GM12878 (cell line): ENCODE measurements at regions not wholly inside any gene's neighbourhood (a gene's known extent, or its start where the extent isn't known, plus 50 kb on each side); places are given as distances from the start of the nearest gene placed in this dataset.

Experiments
- ATAC-seq: fragments of 200-7000 bp; cut with Tn5 transposase; 3 replicates; pipeline ENCODE4 v1.9.1; 2020; ENCODE audit warnings: mild to moderate bottlenecking, moderate library complexity
- BruUV-seq: library from RNA; stranded (reverse); fragments of 400-500 nt; replicated peaks from 2 replicates; lab custom pipeline; 2021; lab: Mats Ljungman, UMichigan
- CTCF ChIA-PET: fragments of 300-600 bp; sonication (Branson Sonifier 250); formaldehyde crosslinking; extraction: SDS; loops from one replicate; lab custom pipeline; 2021; ENCODE audit warnings: inconsistent platforms; lab: Yijun Ruan, JAX
- POLR2A ChIA-PET: fragments of 350-600 bp; formaldehyde crosslinking; extraction: SDS; loops from one replicate; lab custom pipeline; 2021; ENCODE audit warnings: inconsistent platforms; lab: Charles Lee
- RAD21 ChIA-PET: fragments of 300-600 bp; sonication (Branson Sonifier 250); formaldehyde crosslinking; loops from one replicate; lab custom pipeline; 2023; ENCODE audit warnings: antibody characterized with exemption; ENCODE audit not compliant: unreplicated experiment; lab: Charles Lee
- SMC1A ChIA-PET: fragments of 300-600 bp; sonication (Branson Sonifier 250); formaldehyde crosslinking; loops from one replicate; lab custom pipeline; 2023; ENCODE audit not compliant: unreplicated experiment, uncharacterized antibody; lab: Charles Lee
- DNase-seq: peaks from one replicate; pipeline ENCODE4 v3.0.0-alpha.2; 2011; ENCODE audit warnings: low read depth, low spot score
- FAIRE-seq: peaks from 3 replicates; lab custom pipeline; 2011; peaks lifted over from hg19 to GRCh38; lab: Jason Lieb, UNC
- H2AFZ ChIP-seq: 2 replicates; pipeline ENCODE4 v1.6.0; 2011; ENCODE audit warnings: low read depth, low read length, control low read depth; ENCODE audit not compliant: control insufficient read depth
- H3K27ac ChIP-seq: 2 replicates; pipeline ENCODE4 v1.5.1; 2011; ENCODE audit warnings: control low read depth; ENCODE audit not compliant: control insufficient read depth, insufficient read depth
- H3K27me3 ChIP-seq, 2 experiments: replicated peaks in 1 of 2; 2 replicates each; pipeline versions ENCODE4 v1.6.0 to v1.6.1; 2011; ENCODE audit warnings: low read length in 1 of 2; ENCODE audit not compliant: control insufficient read depth in 2 of 2, insufficient read depth in 2 of 2
- H3K36me3 ChIP-seq, 2 experiments: 2 replicates each; pipeline ENCODE4 v1.5.1; 2011; ENCODE audit warnings: low read length in 1 of 2; ENCODE audit not compliant: control insufficient read depth in 2 of 2, insufficient read depth in 2 of 2
- H3K4me1 ChIP-seq: 2 replicates; pipeline ENCODE4 v1.6.1; 2011; ENCODE audit warnings: mild to moderate bottlenecking, low read length, moderate library complexity, mixed read lengths; ENCODE audit not compliant: control insufficient read depth, insufficient read depth
- H3K4me2 ChIP-seq: 2 replicates; pipeline ENCODE4 v1.6.0; 2011; ENCODE audit warnings: control low read depth; ENCODE audit not compliant: control insufficient read depth, insufficient read depth
- H3K4me3 ChIP-seq: fragments of 200-600 bp; sonication (generic); 2 replicates; pipeline ENCODE4 v1.5.1; 2016
- H3K79me2 ChIP-seq: 2 replicates; pipeline ENCODE4 v1.6.0; 2011; ENCODE audit warnings: low read length; ENCODE audit not compliant: control insufficient read depth, insufficient read depth
- H3K9ac ChIP-seq: 2 replicates; pipeline ENCODE4 v1.8.0; 2011; ENCODE audit warnings: low read length, control low read depth, mixed read lengths; ENCODE audit not compliant: control insufficient read depth, insufficient read depth
- H3K9me3 ChIP-seq: replicated peaks from 3 replicates; pipeline ENCODE4 v1.5.1; 2011; ENCODE audit warnings: mild to moderate bottlenecking, low read length; ENCODE audit not compliant: control insufficient read depth, insufficient read depth
- H4K20me1 ChIP-seq: 2 replicates; pipeline ENCODE4 v1.6.0; 2011; ENCODE audit not compliant: control insufficient read depth, insufficient read depth
- BRCA1 ChIP-seq: IDR thresholded peaks from 2 replicates; pipeline ENCODE4 v1.6.1; 2011; ENCODE audit warnings: low read depth, low read length, improper control_type of control experiment
- CBFB ChIP-seq: IDR thresholded peaks from 2 replicates; pipeline ENCODE4 v1.6.1; 2016; ENCODE audit warnings: antibody characterized with exemption, low read depth
- CHD2 ChIP-seq: IDR thresholded peaks from 2 replicates; pipeline ENCODE4 v1.6.1; 2011; ENCODE audit warnings: low read depth, low read length, improper control_type of control experiment, borderline replicate concordance
- ETV6 ChIP-seq, 2 experiments: fragments of 450-650 bp in 1 of 2; IDR thresholded peaks in 1 of 2; conservative IDR thresholded peaks in 1 of 2; 2 replicates each; pipeline ENCODE4 v1.6.1; 2014; ENCODE audit warnings: antibody characterized with exemption in 1 of 2, borderline replicate concordance in 1 of 2, low read depth in 1 of 2, mild to moderate bottlenecking in 1 of 2, moderate library complexity in 1 of 2
- KDM1A ChIP-seq: fragments of 200-600 bp; sonication (generic); IDR thresholded peaks from 2 replicates; pipeline ENCODE4 v1.6.1; 2016; ENCODE audit warnings: borderline replicate concordance
- KLF5 ChIP-seq: fragments of 450-650 bp; IDR thresholded peaks from 2 replicates; pipeline ENCODE4 v1.6.1; 2014; ENCODE audit warnings: mild to moderate bottlenecking; ENCODE audit not compliant: partially characterized antibody
- MYB ChIP-seq: fragments of 150-350 bp; IDR thresholded peaks from 2 replicates; pipeline ENCODE4 v1.6.1; 2014; ENCODE audit warnings: mild to moderate bottlenecking, low read depth, low read length, borderline replicate concordance
- POLR2AphosphoS2 ChIP-seq: IDR thresholded peaks from 2 replicates; pipeline ENCODE4 v1.6.1; 2011; ENCODE audit warnings: low read depth, mild to moderate bottlenecking, low read length, improper control_type of control experiment, moderate library complexity
- SREBF1 ChIP-seq: IDR thresholded peaks from 2 replicates; pipeline ENCODE4 v1.6.1; 2012; ENCODE audit warnings: mild to moderate bottlenecking, low read length
- SREBF2 ChIP-seq: IDR thresholded peaks from 2 replicates; pipeline ENCODE4 v1.6.1; 2012; ENCODE audit warnings: mild to moderate bottlenecking, low read length
- SUZ12 ChIP-seq: fragments of 200-600 bp; sonication (generic); IDR thresholded peaks from one replicate; pipeline ENCODE4 v1.6.1; 2018; ENCODE audit warnings: antibody characterized with exemption, mild to moderate bottlenecking; ENCODE audit not compliant: unreplicated experiment
- TCF12 ChIP-seq: IDR thresholded peaks from 2 replicates; pipeline ENCODE4 v1.6.1; 2011; ENCODE audit warnings: low read depth, mild to moderate bottlenecking, low read length
- WGBS: methylation state at CpG from one replicate; pipeline ENCODE4 v1.1.6; 2016; ENCODE audit warnings: low lambda C conversion rate; ENCODE audit not compliant: insufficient replicate concordance, insufficient coverage; ENCODE audit errors: missing lambda C conversion rate; 5-methylcytosine and 5-hydroxymethylcytosine counted together
- in situ Hi-C: fragments of 300-500 bp; cut with MboI; formaldehyde crosslinking; loops from 9 replicates; pipeline ENCODE4 v1.14.3; 2018; ENCODE audit warnings: mixed read lengths
- intact Hi-C: fragments of 100-400 bp; cut with micrococcal nuclease; formaldehyde crosslinking; loops from one replicate; pipeline ENCODE4 v1.14.2; 2022; ENCODE audit not compliant: unreplicated experiment
- TF ChIP-seq, protein P1 (sequence below): fragments of 150-350 bp; IDR thresholded peaks from 2 replicates; pipeline ENCODE4 v1.6.1; 2016; ENCODE audit warnings: low read depth, low read length
- TF ChIP-seq, protein P2 (sequence below): fragments of 450-650 bp; formaldehyde crosslinking; IDR thresholded peaks from 2 replicates; pipeline ENCODE4 v1.4.0; 2020; ENCODE audit warnings: mild to moderate bottlenecking, moderate library complexity
- TF ChIP-seq, protein P3 (sequence below): fragments of 450-650 bp; IDR thresholded peaks from 2 replicates; pipeline ENCODE4 v1.6.1; 2014; ENCODE audit warnings: mild to moderate bottlenecking
- TF ChIP-seq, protein P4 (sequence below): IDR thresholded peaks from 2 replicates; pipeline ENCODE4 v1.6.1; 2011; ENCODE audit warnings: low read depth, mild to moderate bottlenecking, low read length, moderate library complexity, borderline replicate concordance; ENCODE audit errors: extremely low read depth

DNA sequence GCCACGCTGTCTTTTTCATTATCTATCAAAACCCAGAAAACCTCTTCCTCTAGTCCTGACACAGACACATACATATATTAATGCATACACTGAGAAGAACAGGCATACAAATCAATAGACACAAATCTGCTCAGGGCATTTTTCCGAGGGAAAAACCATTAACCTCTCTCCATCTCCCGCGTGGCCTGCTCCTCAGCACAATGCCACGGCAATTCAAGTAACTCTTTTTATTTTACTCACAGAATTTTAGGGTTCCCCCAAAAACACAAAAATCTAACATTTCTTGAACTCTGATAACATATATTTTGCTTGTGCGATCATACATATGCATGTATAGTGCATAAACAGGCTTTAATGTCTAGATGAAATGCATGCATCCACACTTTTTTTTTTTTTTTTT lies 110.8 kb upstream of the NSMCE3 start (continued):
- TF ChIP-seq, protein P1, sequence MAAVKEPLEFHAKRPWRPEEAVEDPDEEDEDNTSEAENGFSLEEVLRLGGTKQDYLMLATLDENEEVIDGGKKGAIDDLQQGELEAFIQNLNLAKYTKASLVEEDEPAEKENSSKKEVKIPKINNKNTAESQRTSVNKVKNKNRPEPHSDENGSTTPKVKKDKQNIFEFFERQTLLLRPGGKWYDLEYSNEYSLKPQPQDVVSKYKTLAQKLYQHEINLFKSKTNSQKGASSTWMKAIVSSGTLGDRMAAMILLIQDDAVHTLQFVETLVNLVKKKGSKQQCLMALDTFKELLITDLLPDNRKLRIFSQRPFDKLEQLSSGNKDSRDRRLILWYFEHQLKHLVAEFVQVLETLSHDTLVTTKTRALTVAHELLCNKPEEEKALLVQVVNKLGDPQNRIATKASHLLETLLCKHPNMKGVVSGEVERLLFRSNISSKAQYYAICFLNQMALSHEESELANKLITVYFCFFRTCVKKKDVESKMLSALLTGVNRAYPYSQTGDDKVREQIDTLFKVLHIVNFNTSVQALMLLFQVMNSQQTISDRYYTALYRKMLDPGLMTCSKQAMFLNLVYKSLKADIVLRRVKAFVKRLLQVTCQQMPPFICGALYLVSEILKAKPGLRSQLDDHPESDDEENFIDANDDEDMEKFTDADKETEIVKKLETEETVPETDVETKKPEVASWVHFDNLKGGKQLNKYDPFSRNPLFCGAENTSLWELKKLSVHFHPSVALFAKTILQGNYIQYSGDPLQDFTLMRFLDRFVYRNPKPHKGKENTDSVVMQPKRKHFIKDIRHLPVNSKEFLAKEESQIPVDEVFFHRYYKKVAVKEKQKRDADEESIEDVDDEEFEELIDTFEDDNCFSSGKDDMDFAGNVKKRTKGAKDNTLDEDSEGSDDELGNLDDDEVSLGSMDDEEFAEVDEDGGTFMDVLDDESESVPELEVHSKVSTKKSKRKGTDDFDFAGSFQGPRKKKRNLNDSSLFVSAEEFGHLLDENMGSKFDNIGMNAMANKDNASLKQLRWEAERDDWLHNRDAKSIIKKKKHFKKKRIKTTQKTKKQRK: no peak
- TF ChIP-seq KDM1A (no peak), SREBF1 (no peak), KLF5 (no peak), CHD2 (no peak), BRCA1 (no peak), SUZ12 (no peak), CBFB (no peak)
- TF ChIP-seq, all 136 proteins: peak for 0

DNA sequence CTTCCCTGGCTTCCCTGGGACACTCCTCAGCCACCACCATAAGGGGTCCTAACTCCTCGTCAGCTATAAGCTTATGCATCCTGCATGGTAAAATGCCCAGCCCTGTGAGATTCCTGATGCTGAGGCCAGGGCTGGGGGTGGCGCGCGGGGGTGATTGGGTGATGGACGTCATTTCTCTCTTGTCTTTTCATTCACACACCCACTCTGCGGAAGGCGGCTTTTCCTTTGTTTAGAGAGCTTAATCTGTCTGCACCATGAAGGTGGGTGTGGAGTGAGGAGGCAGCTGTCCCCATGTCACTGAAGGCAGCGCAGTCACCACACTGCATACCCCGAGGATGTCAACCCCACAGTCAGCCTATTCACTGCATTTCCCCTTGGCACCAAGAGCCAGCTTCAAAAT lies 110.0 kb upstream of the NSMCE3 start:
- intact Hi-C loops: no loop called here
- CTCF ChIA-PET: no interaction called here
- RAD21 ChIA-PET: no interaction called here
- WGBS: 64% methylated on average over 9 of the region's 9 CpGs
- DNase-seq (no peak), ATAC-seq (no peak), FAIRE-seq (no peak)
- Histone ChIP-seq H3K4me1 (no peaks in the 10 kb centered on the region), H3K9me3 (no peaks in the 10 kb centered on the region; the same call in 2 of the 3 replicates), H3K9ac (no peak overlapping the region), H3K36me3 (no peaks in the 10 kb centered on the region), H4K20me1 (no peaks in the 10 kb centered on the region), H3K27me3 (no peaks in the 10 kb centered on the region), H3K4me2 (no peak overlapping the region), H3K4me3 (no peak overlapping the region), H3K27ac (no peak overlapping the region), H2AFZ (no peak overlapping the region), H3K79me2 (no peaks in the 10 kb centered on the region)
- in situ Hi-C loops: no loop called here
- no TSS peak for BruUV-seq
- TF ChIP-seq TCF12: no peak
- TF ChIP-seq MYB: no peak
- TF ChIP-seq ETV6 (conservative IDR thresholded peaks at IDR 0.05 in 1 of 2, IDR thresholded peaks at IDR 0.05 in 1 of 2; ENCODE audit: borderline replicate concordance in 1 of 2, low read depth in 1 of 2): no peak
- TF ChIP-seq SREBF2: no peak
- TF ChIP-seq, protein P2, sequence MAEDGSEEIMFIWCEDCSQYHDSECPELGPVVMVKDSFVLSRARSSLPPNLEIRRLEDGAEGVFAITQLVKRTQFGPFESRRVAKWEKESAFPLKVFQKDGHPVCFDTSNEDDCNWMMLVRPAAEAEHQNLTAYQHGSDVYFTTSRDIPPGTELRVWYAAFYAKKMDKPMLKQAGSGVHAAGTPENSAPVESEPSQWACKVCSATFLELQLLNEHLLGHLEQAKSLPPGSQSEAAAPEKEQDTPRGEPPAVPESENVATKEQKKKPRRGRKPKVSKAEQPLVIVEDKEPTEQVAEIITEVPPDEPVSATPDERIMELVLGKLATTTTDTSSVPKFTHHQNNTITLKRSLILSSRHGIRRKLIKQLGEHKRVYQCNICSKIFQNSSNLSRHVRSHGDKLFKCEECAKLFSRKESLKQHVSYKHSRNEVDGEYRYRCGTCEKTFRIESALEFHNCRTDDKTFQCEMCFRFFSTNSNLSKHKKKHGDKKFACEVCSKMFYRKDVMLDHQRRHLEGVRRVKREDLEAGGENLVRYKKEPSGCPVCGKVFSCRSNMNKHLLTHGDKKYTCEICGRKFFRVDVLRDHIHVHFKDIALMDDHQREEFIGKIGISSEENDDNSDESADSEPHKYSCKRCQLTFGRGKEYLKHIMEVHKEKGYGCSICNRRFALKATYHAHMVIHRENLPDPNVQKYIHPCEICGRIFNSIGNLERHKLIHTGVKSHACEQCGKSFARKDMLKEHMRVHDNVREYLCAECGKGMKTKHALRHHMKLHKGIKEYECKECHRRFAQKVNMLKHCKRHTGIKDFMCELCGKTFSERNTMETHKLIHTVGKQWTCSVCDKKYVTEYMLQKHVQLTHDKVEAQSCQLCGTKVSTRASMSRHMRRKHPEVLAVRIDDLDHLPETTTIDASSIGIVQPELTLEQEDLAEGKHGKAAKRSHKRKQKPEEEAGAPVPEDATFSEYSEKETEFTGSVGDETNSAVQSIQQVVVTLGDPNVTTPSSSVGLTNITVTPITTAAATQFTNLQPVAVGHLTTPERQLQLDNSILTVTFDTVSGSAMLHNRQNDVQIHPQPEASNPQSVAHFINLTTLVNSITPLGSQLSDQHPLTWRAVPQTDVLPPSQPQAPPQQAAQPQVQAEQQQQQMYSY (CRISPR knock-in tag): no peak
- no peak for TF ChIP-seq POLR2AphosphoS2
- TF ChIP-seq, protein P3, sequence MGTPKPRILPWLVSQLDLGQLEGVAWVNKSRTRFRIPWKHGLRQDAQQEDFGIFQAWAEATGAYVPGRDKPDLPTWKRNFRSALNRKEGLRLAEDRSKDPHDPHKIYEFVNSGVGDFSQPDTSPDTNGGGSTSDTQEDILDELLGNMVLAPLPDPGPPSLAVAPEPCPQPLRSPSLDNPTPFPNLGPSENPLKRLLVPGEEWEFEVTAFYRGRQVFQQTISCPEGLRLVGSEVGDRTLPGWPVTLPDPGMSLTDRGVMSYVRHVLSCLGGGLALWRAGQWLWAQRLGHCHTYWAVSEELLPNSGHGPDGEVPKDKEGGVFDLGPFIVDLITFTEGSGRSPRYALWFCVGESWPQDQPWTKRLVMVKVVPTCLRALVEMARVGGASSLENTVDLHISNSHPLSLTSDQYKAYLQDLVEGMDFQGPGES: no peak
- TF ChIP-seq, protein P4, sequence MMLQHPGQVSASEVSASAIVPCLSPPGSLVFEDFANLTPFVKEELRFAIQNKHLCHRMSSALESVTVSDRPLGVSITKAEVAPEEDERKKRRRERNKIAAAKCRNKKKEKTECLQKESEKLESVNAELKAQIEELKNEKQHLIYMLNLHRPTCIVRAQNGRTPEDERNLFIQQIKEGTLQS: no peak
- POLR2A ChIA-PET: no interaction called here
- SMC1A ChIA-PET: no interaction called here
